ENCODE measurements at regions not wholly inside any gene's neighbourhood (a gene's known extent, or its start where the extent isn't known, plus 50 kb on each side); places are given as distances from the start of the nearest gene placed in this dataset.

DNA sequence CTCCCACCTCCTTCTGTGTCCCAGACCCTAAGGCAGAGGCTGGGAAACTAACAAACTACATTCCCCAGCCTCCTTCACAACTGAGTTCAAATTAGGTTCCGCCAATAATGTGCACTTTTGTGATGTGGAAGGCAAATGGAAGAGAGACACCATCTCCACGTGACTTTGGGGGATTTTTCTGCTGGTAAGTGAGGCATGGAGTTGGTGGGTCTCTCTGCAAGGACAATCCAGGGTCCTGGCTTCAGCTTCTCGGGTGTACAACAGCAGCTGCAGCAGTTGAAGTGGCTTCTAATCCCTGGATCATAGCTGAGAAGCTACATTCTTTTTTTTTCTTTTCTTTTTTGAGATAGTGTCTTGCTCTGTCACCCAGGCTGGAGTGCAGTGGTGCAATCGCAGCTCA, 58.9 kb upstream of the GATA2 start:
- Histone ChIP-seq H3K4ac (ENCODE audit: low read length) (no peak overlapping the region), H3K4me1 (ENCODE audit: control insufficient read depth in 2 of 2, insufficient read depth in 1 of 2, low read depth in 1 of 2, low read length in 2 of 2) (peaks cover 4 to 9% of the 10 kb centered on the region in 2 donors), H3K14ac (ENCODE audit: low read length) (no peak overlapping the region), H4K8ac (ENCODE audit: low read depth, low read length) (no peak overlapping the region), H3K4me2 (ENCODE audit: insufficient read depth, low read length, poor library complexity, severe bottlenecking) (no peak overlapping the region), H3K23ac (ENCODE audit: low read depth, low read length, poor library complexity) (peak overlapping the region; percentile 83), H2BK15ac (ENCODE audit: low read length) (no peak overlapping the region), H2BK120ac (ENCODE audit: low read depth, low read length) (no peak overlapping the region), H3K9me3 (replicated peaks in 1 of 2; ENCODE audit: control insufficient read depth in 2 of 2, insufficient read depth in 1 of 2, low read depth in 1 of 2, low read length in 2 of 2) (no peaks in the 10 kb centered on the region), H3K18ac (ENCODE audit: low read length) (no peak overlapping the region), H3K36me3 (replicated peaks in 1 of 2; ENCODE audit: control insufficient read depth in 2 of 2, insufficient read depth in 2 of 2, low read length in 2 of 2) (no peaks in the 10 kb centered on the region), H2BK5ac (ENCODE audit: low read length) (no peak overlapping the region), H4K91ac (ENCODE audit: low read depth, low read length, poor library complexity) (no peak overlapping the region), H3K27ac (replicated peaks; ENCODE audit: low read length) (no peak overlapping the region), H3K9ac (ENCODE audit: low read depth, low read length, poor library complexity) (no peak overlapping the region), H2AK5ac (ENCODE audit: low read depth, low read length) (no peak overlapping the region), H3K27me3 (ENCODE audit: control insufficient read depth in 3 of 3, insufficient read depth in 3 of 3, low read depth in 1 of 3, low read length in 3 of 3) (peaks cover 0 to 48% (median 21%) of the 10 kb centered on the region in 3 experiments), H2AFZ (ENCODE audit: low read length) (peak overlapping the region; percentile 18), H2BK12ac (ENCODE audit: low read length) (no peak overlapping the region), H3K79me1 (ENCODE audit: low read depth, low read length) (no peaks in the 10 kb centered on the region), H3K4me3 (ENCODE audit: low read length in 2 of 2) (no peak overlapping the region)
- no peak for DNase-seq (ENCODE audit: low spot score)
- WGBS, 2 donors (ENCODE audit: extremely low coverage in 2 of 2, insufficient read length in 2 of 2, insufficient replicate concordance in 1 of 2) = no CpG with 5 or more reads among the region's 4 CpGs

GRCh38 chr3:128551451-128551850, 58.5 kb upstream of the GATA2 start:
- Histone ChIP-seq H3K27ac (replicated peaks; ENCODE audit: low read length) (no peak overlapping the region), H3K79me1 (ENCODE audit: low read depth, low read length) (no peaks in the 10 kb centered on the region), H3K9me3 (replicated peaks in 1 of 2; ENCODE audit: control insufficient read depth in 2 of 2, insufficient read depth in 1 of 2, low read depth in 1 of 2, low read length in 2 of 2) (no peaks in the 10 kb centered on the region), H3K18ac (ENCODE audit: low read length) (peak overlapping the region; percentile 51), H2AK5ac (ENCODE audit: low read depth, low read length) (peak overlapping the region; percentile 21), H3K4me1 (ENCODE audit: control insufficient read depth in 2 of 2, insufficient read depth in 1 of 2, low read depth in 1 of 2, low read length in 2 of 2) (peaks cover 4 to 9% of the 10 kb centered on the region in 2 donors), H4K8ac (ENCODE audit: low read depth, low read length) (no peak overlapping the region), H2BK120ac (ENCODE audit: low read depth, low read length) (no peak overlapping the region), H3K14ac (ENCODE audit: low read length) (no peak overlapping the region), H2AFZ (ENCODE audit: low read length) (peak overlapping the region; percentile 18), H3K23ac (ENCODE audit: low read depth, low read length, poor library complexity) (peak overlapping the region; percentile 83), H3K4me3 (ENCODE audit: low read length in 2 of 2) (no peak overlapping the region), H2BK5ac (ENCODE audit: low read length) (no peak overlapping the region), H3K27me3 (ENCODE audit: control insufficient read depth in 3 of 3, insufficient read depth in 3 of 3, low read depth in 1 of 3, low read length in 3 of 3) (peaks cover 0 to 43% (median 19%) of the 10 kb centered on the region in 3 experiments), H2BK15ac (ENCODE audit: low read length) (peak overlapping the region; percentile 64), H3K4me2 (ENCODE audit: insufficient read depth, low read length, poor library complexity, severe bottlenecking) (no peak overlapping the region), H4K91ac (ENCODE audit: low read depth, low read length, poor library complexity) (peak overlapping the region; percentile 90), H3K9ac (ENCODE audit: low read depth, low read length, poor library complexity) (no peak overlapping the region), H3K4ac (ENCODE audit: low read length) (no peak overlapping the region), H3K36me3 (replicated peaks in 1 of 2; ENCODE audit: control insufficient read depth in 2 of 2, insufficient read depth in 2 of 2, low read length in 2 of 2) (no peaks in the 10 kb centered on the region), H2BK12ac (ENCODE audit: low read length) (no peak overlapping the region)
- DNase-seq (ENCODE audit: low spot score) = no peak
- no CpG with 5 or more reads among the region's 9 CpGs for whole genome bisulfite sequencing, 2 donors (ENCODE audit: extremely low coverage in 2 of 2, insufficient read length in 2 of 2, insufficient replicate concordance in 1 of 2)

DNA sequence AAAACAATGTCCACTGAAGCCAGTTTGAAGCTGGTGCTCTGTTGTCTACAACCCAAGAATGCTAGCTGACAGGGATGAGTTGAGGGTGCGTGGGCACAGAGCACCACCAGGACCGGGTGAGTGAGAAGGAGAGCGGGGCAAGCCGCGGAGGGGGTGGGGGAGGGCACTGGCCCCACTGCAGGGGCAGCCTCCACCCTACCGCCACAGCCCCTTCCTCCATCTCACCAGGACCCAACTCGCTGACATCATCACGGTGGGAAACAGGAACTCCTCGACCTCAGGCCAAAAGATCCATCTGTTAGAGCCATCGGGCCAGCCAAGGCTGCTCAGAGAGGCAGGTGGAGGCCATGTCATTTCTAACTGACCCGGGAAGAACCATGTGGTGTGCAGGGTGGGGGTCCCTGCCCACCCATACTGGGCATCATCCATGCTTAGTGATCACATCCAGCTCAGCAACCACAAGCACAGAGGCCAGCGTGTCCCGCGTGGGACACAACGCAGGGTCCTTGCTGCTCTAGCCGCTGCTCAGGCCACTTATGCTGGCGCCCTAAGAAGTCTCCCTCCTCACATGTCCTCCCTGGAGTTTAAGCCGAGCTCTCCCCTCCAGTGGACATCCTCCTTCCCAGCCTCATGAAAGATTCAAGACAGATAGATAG, 57.6 kb upstream of the GATA2 start:
- Histone ChIP-seq H2BK5ac (ENCODE audit: low read length) (no peak overlapping the region), H3K79me1 (ENCODE audit: low read depth, low read length) (no peaks in the 10 kb centered on the region), H3K4ac (ENCODE audit: low read length) (peak overlapping the region; percentile 15), H3K18ac (ENCODE audit: low read length) (peak overlapping the region; percentile 35), H3K4me3 (ENCODE audit: low read length in 2 of 2) (no peak overlapping the region), H2BK15ac (ENCODE audit: low read length) (no peak overlapping the region), H3K4me1 (ENCODE audit: control insufficient read depth in 2 of 2, insufficient read depth in 1 of 2, low read depth in 1 of 2, low read length in 2 of 2) (peaks cover 4 to 9% of the 10 kb centered on the region in 2 donors), H3K9me3 (replicated peaks in 1 of 2; ENCODE audit: control insufficient read depth in 2 of 2, insufficient read depth in 1 of 2, low read depth in 1 of 2, low read length in 2 of 2) (no peaks in the 10 kb centered on the region), H3K4me2 (ENCODE audit: insufficient read depth, low read length, poor library complexity, severe bottlenecking) (no peak overlapping the region), H2BK12ac (ENCODE audit: low read length) (peak overlapping the region; percentile 60), H3K14ac (ENCODE audit: low read length) (peak overlapping the region; percentile 32), H4K91ac (ENCODE audit: low read depth, low read length, poor library complexity) (no peak overlapping the region), H2AFZ (ENCODE audit: low read length) (no peak overlapping the region), H3K9ac (ENCODE audit: low read depth, low read length, poor library complexity) (no peak overlapping the region), H3K27me3 (ENCODE audit: control insufficient read depth in 3 of 3, insufficient read depth in 3 of 3, low read depth in 1 of 3, low read length in 3 of 3) (peaks cover 0 to 37% (median 14%) of the 10 kb centered on the region in 3 experiments), H2BK120ac (ENCODE audit: low read depth, low read length) (no peak overlapping the region), H3K27ac (replicated peaks; ENCODE audit: low read length) (no peak overlapping the region), H4K8ac (ENCODE audit: low read depth, low read length) (no peak overlapping the region), H3K23ac (ENCODE audit: low read depth, low read length, poor library complexity) (no peak overlapping the region), H3K36me3 (replicated peaks in 1 of 2; ENCODE audit: control insufficient read depth in 2 of 2, insufficient read depth in 2 of 2, low read length in 2 of 2) (no peaks in the 10 kb centered on the region), H2AK5ac (ENCODE audit: low read depth, low read length) (peak overlapping the region; percentile 56)
- WGBS, 2 donors (ENCODE audit: extremely low coverage in 2 of 2, insufficient read length in 2 of 2, insufficient replicate concordance in 1 of 2) = no CpG with 5 or more reads among the region's 18 CpGs
- DNase-seq (ENCODE audit: low spot score) = no peak

- Histone ChIP-seq H4K91ac (ENCODE audit: low read depth, low read length, poor library complexity) (no peak overlapping the region), H3K4me2 (ENCODE audit: insufficient read depth, low read length, poor library complexity, severe bottlenecking) (no peak overlapping the region), H4K8ac (ENCODE audit: low read depth, low read length) (no peak overlapping the region), H3K4me1 (ENCODE audit: control insufficient read depth in 2 of 2, insufficient read depth in 1 of 2, low read depth in 1 of 2, low read length in 2 of 2) (peaks cover 4 to 9% of the 10 kb centered on the region in 2 donors), H2AFZ (ENCODE audit: low read length) (no peak overlapping the region), H3K27me3 (ENCODE audit: control insufficient read depth in 3 of 3, insufficient read depth in 3 of 3, low read depth in 1 of 3, low read length in 3 of 3) (peaks cover 0 to 32% (median 9%) of the 10 kb centered on the region in 3 experiments), H2BK15ac (ENCODE audit: low read length) (no peak overlapping the region), H3K9ac (ENCODE audit: low read depth, low read length, poor library complexity) (no peak overlapping the region), H3K27ac (replicated peaks; ENCODE audit: low read length) (no peak overlapping the region), H3K79me1 (ENCODE audit: low read depth, low read length) (no peaks in the 10 kb centered on the region), H2BK12ac (ENCODE audit: low read length) (no peak overlapping the region), H3K9me3 (replicated peaks in 1 of 2; ENCODE audit: control insufficient read depth in 2 of 2, insufficient read depth in 1 of 2, low read depth in 1 of 2, low read length in 2 of 2) (no peaks in the 10 kb centered on the region), H3K23ac (ENCODE audit: low read depth, low read length, poor library complexity) (no peak overlapping the region), H3K36me3 (replicated peaks in 1 of 2; ENCODE audit: control insufficient read depth in 2 of 2, insufficient read depth in 2 of 2, low read length in 2 of 2) (no peaks in the 10 kb centered on the region), H2AK5ac (ENCODE audit: low read depth, low read length) (peak overlapping the region; percentile 56), H3K4ac (ENCODE audit: low read length) (no peak overlapping the region), H3K18ac (ENCODE audit: low read length) (peak overlapping the region; percentile 35), H3K14ac (ENCODE audit: low read length) (no peak overlapping the region), H3K4me3 (ENCODE audit: low read length in 2 of 2) (no peak overlapping the region), H2BK120ac (ENCODE audit: low read depth, low read length) (no peak overlapping the region), H2BK5ac (ENCODE audit: low read length) (no peak overlapping the region)
- no peak for DNase-seq (ENCODE audit: low spot score)
- no CpG with 5 or more reads among the region's 2 CpGs for WGBS, 2 donors (ENCODE audit: extremely low coverage in 2 of 2, insufficient read length in 2 of 2, insufficient replicate concordance in 1 of 2)
Measured at GRCh38 chr3:128550113-128550440, 57.1 kb upstream of the GATA2 start.

Data from neuronal stem cell (in vitro differentiated cells).